NCI-H510A (cell line): ENCODE measurements at regions not wholly inside any gene's neighbourhood (a gene's known extent, or its start where the extent isn't known, plus 50 kb on each side); places are given as distances from the start of the nearest gene placed in this dataset.
"Not testable (repeated sequence)": the region's sequence is repeated elsewhere in the genome, so short reads cannot be mapped to it uniquely, and the experiment has no call there.

Experiments used
- DNase-seq: peaks from one replicate; lab custom pipeline; 2025; lab: John Stamatoyannopoulos, UW

DNA sequence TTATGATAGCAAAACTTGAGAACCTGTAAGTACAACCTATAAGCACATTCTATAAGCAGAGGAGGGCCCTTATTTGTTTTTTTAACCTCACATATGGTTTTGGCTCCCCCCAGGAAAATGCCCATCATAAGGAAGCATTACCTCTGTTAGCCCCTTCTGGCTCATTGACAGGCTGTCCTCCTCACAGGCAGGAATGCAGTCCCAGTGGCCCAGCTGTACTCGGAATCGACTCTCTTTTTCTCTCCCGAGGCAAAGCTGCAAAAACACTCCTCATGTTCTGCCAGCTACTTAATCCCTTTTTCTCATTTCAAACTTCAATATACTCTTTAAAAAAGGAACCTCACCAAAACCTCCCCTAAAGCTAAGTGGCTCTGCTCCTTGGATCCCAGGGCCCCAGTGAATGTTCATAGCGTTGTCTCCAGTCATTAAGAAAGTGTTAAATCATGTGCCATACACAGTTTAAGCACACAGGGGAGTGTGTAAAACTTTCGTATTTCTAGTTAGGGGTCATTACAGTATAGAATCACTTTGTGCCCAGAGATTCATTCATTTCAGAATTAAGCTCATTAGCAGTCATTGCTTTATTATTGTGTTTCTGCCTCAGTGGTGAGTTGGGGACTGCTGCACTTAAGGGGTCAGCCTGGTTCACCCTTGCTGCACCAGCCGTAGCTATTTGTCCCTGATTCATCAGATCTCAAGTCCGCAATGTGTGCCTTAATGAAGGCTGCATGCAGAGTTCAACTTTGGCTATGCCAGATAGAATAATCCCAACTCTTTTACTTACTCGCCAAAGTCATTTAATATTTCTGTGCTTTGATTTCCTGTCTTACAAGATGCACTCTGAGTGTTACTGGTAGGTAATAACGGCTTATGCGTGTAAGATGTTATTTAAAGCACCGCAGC, 57.6 kb downstream of the JRKL start:
- DNase-seq = no peak

DNA sequence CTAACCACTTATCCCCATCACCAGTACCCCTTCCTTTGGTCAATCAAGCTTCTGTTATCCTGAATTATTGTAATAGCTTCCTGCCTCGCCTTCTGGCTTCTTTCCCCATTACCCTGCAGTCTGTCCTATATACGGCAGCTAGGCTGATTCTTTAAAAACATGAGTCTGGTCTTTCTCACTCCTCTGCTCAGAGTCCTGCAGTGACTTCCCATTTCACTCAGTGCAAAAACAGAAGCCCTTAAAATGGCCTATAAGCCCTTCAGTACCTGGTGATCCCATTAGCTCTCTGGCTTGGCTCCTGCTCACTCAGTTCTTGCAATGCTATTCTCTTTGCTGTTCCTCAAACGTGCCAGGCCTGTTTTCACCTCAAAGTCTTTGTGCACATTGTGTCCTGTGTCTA, 58.4 kb downstream of the JRKL start:
- DNase-seq = no peak

DNA sequence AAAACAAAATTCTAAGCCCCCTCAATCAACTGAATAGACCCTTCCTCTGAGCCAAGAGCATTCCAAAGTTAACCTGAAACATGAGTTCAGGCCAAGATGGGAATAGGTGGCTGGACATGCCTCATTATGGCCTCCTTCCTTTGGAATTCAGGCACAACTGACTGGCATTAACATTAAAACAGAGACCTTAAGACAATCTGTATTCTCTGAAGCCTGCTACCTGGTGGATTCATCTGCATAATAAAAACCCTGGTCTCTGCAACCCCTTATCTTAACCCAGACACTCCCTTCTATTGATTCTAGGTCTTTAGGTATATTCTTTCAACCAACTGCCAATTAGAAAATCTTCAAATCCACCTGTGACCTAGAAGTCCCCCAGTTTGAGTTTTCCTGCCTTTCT, 66.3 kb downstream of the JRKL start:
- DNase-seq = no peak

DNA sequence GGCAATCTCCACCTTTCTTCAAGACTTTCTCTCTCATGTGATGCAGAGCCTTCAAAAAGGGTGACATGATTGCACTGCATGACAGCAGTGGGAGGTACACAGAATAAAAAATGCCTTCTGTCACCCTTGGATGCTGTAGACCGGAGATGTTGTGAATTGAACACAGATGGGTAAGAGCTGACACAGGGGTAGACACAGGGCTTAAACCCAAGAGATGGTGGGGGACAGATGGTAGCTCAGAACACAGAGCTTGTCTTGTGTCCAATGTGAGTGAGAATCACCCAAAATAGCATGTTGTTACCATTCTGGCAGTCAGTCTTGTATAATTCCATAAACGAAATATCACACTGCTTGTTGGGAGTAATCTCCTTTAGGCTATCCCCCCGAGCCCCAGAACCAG, 69.9 kb downstream of the JRKL start:
- DNase-seq = no peak

DNA sequence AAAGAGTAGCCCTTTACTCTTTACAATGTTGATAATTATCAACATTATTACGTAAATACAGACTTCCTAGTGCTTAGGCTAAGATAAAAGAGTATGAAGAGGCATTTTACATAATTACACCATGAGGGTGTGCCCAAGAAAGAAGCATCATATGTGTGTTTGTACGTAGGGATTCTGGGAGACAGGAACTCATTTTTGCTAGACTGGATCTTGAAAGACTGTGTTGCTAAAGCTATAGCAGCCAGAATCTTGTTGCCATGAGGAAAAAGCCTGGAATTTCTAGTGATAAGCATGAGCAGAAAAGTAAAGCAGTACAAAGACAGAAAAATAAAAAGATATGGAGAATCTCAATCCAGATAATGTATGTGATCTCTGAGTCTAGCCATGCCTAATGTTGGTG, 72.1 kb downstream of the JRKL start:
- no peak for DNase-seq

DNA sequence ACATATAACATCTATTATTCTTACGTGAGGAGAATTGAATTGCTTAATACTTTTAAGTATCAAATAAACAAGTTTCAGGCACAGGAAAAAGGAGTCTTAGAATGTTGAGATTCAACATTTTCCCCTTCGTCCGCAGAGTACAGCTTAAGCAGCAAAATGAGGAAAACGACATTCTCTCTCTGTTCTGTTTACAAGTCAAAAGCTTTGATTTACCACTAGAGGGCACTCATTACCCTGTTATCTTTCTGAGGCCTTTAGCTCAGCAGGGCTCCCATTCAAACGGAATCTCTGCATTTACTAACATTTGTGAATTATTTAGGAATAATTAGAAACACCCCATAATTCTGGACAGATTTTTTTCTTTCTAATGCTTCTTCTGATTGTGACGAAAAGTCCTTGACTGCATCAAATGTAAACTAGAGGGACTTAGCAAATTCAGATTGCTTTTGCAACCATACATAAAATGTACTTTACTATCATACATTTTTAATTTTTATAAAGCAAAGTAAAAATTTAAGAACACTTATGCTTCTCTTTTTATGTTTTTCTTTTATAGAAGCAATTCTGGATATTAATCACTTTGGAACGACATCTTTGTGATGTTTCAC, 75.0 kb downstream of the JRKL start:
- no peak for DNase-seq

DNA sequence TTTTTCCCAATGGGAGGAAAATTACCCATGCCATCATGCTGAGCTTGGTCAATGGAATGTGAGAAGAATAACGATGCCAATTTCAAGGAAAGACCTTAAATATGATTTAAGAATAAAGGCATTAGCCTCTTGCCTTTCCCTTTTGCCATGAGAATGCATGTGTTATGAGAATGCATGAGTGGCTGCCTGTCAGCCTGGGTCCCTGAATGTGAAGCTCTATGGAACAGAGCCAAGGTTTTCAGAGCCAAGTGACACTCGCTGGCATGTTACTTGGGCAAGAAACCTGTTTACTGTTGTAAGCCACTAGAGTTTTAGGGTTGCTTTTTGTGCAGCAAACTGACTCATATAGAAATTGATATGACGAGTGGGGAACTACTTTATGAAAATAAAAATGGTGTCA, 75.7 kb downstream of the JRKL start:
- no peak for DNase-seq

DNA sequence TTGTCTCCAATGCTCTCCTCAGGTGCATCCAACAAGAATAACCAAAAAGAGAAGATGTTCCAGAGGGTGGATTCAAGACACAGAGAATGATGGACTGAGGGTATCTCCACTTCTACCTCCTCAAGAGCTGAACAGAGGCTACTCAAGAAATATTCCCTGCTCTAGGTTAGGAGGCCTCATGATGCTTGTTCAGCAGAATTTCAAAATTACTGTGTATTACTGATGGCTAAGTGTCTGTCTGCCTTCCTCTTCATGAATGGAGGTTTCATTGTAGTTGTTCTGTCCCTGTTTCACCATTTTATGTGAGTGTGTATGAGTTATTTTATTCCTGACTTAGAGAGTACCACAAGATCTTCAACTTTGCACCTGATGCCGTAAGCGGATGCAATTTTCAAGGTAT, 76.8 kb downstream of the JRKL start:
- DNase-seq = no peak

DNA sequence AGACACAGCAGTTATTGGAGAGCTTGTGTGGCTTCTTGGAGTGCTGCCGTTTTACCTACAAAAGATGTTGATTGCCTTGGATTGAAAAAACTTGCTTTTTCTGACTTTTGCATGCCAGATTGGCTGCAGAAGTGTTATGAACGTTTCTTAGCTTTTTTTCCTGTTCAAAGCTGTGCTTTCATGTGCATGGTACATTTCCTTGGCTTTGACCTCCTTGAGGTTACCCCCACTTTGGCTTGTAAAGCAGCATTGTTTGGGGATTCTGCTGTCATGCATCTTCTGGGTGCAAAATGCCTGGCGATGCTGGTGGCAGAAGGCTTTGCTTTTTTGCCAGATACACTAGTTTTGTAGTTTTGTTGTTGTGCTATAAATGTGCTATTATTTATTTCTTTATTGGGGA, 80.0 kb downstream of the JRKL start:
- no peak for DNase-seq

DNA sequence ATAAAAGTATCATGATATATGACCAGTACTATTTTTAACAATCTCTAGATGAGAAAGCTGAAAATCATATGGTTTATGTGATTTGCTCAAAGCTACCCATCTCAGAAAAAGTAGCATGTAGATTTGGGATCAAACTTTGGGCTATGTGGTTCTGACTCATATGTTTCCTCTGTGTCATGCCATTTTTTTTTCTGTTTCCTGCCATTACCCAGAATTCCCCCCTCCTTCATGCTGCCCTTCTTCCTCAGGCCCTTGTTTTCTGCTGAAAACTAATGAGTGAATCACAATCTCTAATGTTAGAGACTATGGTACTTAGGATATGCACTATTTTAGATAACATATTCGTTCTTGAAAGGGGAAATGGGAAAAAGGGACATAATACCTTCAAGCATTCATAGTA, 80.7 kb downstream of the JRKL start:
- DNase-seq = no peak

DNA sequence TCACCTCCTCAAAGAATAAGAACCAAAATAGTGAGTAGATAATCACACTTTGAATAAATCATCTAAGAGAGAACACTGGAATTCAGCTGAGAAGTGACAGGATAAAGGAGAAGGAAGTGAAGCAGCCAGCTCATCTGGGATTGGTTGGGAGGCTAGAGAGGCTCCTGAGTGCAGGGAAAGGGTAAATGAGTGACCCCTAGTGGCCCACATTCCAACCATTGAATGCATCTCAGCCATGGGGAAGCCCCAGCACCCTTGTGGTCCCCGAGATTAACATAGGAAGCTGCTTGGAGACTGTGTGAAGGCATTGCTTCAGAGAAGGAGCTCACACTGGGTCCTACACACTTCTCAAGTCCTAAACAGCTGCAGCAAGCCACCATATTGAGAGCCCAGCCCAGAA, 82.3 kb downstream of the JRKL start:
- DNase-seq = no peak

DNA sequence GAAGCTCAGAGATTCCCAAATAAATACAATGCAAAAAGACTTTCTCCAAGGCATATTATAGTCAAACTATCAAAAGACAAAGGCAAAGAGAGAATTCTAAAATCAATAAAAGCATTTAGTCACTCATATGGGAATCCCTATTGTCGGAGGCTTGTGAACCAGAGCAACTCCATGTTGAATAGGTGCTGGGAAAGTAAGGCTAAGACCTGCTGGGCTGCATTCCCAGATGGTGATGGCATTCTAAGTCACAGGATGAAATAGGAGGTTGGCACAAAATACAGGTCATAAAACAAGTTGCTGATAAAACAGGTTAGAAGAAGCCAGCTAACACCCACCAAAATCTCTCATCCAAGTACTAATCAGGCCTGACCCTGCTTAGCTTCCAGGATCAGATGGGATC, 84.5 kb downstream of the JRKL start:
- DNase-seq = no peak

DNA sequence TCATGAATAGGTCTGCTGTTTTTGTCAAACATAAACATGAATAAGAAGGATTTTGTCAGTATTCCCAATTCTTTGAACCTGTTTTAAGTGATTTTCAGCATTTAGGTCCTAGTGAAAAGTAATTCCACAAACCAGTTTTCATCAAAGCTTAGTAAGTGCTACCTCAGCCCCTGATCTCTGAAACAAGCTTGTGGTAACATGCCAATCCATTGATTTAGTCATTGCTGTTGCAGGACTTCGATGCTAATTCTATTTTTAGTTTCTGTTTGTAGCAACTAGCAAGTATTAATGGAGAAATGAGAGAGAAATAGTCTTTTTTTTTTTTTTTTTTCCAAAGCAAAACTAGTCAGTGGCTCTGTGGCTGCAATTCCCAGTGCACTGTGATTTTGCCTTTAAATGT, 91.4 kb downstream of the JRKL start:
- no peak for DNase-seq

DNA sequence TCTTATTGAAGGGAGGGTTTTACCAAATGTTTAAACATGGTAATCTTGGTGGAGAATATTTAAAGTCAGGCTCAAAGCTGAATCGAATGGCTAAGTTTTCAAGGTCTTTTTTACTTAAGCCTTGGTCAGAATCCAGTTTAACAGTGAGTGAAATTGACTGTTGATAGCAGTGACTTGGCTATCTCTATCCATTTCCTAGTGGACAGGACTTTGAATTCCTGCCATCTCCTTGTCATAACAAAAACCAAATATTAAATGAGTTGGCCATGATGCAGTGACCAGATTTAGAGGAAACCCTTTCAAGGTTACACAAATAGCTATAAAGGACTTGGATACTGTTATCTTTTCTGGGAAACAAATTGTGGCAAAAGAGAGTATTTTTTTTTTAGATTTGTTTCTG, 92.0 kb downstream of the JRKL start:
- no peak for DNase-seq

DNA sequence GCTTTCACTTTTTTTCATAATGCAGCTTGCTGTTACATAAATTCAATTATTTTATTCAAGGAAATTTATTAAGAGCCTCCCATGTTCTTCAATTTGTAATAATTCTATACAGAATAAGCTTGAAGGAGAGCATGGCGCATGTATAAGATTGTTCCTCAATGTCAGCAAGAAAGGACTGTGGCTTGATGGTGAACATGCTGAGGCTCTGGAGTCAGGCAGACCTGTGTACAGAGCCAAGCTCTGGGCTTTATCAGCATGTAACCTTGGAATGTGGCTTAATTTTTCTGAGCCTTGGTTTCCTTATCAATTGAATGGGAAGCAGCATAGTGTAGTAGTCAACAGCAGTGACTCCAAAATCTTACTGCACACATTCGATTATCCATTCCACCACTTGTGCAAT, 92.4 kb downstream of the JRKL start:
- no peak for DNase-seq

DNA sequence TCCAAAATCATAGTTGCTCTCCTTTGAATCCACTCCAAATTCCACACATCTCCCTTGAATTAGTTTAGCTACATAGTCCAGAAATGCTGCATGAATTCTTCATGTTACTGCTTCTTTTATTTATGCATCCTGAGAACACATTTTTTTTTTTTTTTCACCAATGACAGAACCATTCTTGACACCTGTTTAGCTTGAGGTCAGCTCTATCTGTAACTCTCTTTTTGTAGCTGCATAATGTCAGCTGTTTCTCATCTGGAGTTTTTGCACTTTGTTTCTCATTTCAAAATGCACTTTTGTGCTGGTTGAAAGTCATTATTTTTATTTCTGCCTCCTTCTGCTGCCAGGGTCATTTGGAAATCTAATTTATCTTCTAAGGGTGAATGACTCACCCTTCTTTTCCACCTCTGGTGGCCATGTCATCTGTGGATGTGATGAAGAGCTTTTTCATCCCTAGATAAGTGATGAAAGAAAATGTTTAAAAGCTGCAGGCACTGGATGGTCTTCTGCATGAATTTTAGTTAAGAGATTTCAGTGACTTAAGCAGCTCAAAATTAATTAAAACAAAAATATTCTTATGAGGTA, 93.7 kb downstream of the JRKL start:
- DNase-seq = no peak

DNA sequence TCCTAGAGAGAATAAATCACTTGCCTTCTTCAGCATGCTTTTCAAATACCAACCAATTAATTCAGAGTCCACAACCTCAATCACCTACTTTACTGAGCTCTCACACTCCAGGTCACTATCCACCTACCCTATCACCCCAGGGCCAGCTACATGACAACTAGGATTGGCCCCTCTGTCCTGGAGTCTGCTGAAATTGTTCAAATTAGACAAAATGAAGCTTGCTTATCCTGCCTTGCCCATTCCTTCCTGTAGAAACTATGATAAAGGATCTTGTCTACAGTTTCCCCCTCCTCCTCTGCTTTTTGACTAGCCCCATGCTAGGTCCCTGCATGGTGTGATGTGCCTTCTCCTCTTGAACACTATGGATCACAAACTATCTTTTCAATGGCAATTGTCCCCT, 94.5 kb downstream of the JRKL start:
- no peak for DNase-seq

DNA sequence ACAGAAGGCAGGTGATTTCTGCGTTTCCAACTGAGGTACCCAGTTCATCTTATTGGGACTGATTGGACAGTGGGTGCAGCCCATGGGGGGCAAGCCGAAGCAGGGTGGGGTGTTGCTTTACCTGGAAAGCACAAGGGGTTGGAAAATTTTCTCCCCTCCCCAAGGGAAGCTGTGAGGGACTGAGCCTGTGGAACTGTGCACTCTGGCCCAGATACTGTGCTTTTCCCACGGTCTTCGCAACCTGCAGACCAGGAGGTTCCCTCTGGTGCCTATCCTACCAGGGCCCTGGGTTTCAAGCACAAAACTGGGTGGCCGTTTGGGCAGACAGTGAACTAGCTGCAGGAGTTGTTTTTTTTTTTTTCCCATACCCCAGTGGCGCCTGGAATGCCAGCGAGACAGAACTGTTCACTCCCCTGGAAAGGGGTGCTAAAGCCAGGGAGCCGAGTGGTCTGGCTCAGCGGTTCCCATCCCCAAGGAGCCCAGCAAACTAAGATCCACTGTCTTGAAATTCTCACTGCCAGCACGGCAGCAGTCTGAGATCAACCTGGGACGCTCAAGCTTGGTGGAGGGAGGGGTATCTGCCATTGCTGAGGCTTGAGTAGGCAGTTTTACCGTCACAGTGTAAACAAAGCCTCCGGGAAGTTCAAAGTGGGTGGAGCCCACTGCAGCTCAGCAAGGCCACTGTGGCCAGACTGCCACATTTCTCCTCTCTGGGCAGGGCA, 97.2 kb downstream of the JRKL start:
- DNase-seq = no peak

DNA sequence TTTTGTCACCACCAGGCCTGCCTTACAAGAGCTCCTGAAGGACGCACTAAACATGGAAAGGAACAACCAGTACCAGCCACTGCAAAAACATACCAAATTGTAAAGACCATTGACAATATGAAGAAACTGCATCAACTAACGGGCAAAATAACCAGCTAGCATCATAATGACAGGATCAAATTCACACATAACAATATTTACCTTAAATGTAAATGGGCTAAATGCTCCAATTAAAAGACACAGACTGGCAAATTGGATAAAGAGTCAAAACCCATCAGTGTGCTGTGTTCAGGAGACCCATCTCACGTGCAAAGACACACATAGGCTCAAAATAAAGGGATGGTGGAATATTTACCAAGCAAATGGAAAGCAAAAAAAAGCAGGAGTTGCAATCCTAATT, 99.1 kb downstream of the JRKL start:
- DNase-seq = not testable (repeated sequence)

DNA sequence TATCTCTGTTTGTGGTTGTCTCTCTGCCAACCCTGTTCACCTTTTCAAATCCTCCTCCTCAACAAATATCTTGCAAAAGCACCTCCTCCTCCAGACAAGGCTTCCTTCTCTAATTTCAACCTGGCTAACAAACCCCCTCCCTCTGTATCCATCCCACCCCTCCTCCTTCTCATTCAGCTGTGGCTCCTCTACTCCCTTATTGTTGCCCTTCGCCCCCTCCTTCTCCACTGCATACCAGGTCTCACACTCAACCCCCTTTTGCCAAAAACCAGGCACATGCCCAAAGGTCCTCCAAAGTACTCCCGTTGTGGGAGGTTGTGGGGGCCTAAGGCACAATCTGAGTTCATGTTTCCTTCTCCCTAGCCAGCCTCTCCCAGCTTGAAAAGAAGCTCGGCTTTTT, 110.6 kb downstream of the JRKL start:
- DNase-seq = no peak

DNA sequence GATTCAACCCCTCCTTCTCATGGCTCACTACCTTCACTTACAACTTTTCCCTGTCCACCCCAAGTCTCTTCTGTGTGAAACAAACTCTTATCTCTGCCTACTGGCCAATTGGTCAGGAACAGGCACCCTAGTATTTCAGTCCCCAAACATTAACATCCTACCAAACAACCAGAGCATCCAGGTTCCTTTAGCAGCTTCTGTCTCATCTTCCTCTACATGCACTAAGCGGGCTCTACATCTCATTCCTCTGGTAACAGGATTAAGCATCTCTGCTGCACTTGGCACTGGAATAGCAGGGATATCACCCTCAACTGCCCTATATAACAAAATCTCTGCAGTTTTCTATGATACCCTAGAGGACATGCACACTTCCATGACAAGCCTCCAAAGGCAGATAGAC, 116.2 kb downstream of the JRKL start:
- no peak for DNase-seq

DNA sequence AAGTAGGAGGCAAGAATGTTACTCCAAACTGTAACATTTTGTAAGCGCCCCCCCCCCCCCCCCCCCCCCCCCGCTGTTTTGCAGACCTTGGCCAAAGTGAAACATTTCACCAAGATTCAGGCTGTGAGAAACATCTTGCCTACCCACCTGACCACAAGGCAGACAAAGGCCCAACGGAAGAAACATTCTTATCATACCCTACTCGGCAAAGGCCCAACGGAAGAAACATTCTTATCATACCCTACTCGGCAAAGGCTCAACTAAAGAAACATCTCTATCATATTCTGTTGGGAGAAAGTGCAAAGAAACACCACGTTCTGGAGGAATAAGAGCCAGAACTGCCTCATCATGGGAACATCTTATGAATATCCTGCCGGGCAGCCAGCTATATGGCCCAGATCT, 117.1 kb downstream of the JRKL start:
- DNase-seq = no peak

DNA sequence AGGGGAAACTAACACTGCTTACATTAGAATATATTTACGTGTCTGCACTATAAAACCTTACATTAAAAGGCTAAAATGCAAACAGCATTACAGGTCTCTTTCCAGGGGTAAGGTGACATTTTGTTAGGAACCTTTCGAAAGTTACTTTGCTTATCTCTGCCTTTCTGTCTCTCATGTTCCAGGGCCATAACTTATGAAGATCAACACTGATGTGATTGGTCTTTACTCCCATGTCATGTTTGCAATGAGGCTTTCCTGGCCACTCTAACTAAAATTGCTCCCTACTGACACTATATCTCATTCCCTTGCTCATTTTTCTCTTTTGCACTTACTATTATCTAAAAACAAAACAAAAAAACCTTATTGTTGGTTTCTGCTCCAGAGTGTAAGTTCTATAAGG, 119.0 kb downstream of the JRKL start:
- DNase-seq = no peak
